ENCODE measurements at regions not wholly inside any gene's neighbourhood (a gene's known extent, or its start where the extent isn't known, plus 50 kb on each side); places are given as distances from the start of the nearest gene placed in this dataset.

DNA sequence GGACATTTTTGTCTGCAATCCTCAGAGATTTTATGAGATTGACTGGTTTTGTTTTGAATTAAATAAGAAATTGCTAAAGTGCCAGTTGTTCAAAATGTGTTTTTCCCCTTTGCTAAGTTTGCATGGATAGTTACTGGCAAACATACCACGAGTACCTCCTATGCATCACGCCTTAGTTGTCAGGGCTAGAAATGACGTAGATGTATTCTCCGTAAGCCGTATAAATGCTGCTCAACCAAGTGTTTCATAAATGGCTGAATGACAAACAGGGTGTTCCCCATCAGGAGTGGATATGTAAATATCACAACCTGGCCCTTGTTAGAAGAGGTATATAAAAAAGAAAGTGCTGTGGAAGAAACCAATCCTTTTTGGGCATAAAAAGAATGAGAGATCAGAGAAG, 341.1 kb upstream of the ZFP64 start:
- no peaks in the 10 kb centered on the region for H3K4me1 ChIP-seq (ENCODE audit: insufficient read depth, low read length)
- no peaks in the 10 kb centered on the region for H3K36me3 ChIP-seq (ENCODE audit: insufficient read depth, low read length)
- H3K4me3 ChIP-seq (ENCODE audit: low read length), result no peak overlapping the region
- H3K27me3 ChIP-seq (ENCODE audit: insufficient read depth, low read length), result no peaks in the 10 kb centered on the region
- no peak overlapping the region for H2AFZ ChIP-seq (ENCODE audit: low read depth, low read length)
- H3K9me3 ChIP-seq (ENCODE audit: low read length), result no peaks in the 10 kb centered on the region

DNA sequence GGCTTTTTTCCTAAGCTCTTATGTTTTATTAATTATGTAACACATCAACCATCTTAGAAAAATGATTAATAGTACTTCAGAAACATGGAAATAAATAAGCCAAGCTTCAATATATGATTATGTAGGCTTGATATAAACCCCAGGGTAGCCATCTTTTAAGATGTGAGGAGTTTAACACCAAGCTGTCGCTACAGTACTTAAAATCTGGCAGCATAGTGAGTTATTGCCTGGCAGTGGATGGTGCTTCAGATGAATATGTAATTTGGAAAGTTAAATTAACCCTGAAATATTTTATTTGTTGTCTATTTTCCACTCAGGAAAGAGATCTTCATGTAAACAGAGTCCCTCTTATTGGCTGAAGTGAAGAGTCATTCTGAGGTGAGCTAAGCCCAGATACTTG, 339.0 kb upstream of the ZFP64 start:
- Histone ChIP-seq H3K4me1 (ENCODE audit: insufficient read depth, low read length) (no peaks in the 10 kb centered on the region), H3K27me3 (ENCODE audit: insufficient read depth, low read length) (no peaks in the 10 kb centered on the region), H3K36me3 (ENCODE audit: insufficient read depth, low read length) (no peaks in the 10 kb centered on the region), H2AFZ (ENCODE audit: low read depth, low read length) (no peak overlapping the region), H3K4me3 (ENCODE audit: low read length) (no peak overlapping the region), H3K9me3 (ENCODE audit: low read length) (no peaks in the 10 kb centered on the region)

DNA sequence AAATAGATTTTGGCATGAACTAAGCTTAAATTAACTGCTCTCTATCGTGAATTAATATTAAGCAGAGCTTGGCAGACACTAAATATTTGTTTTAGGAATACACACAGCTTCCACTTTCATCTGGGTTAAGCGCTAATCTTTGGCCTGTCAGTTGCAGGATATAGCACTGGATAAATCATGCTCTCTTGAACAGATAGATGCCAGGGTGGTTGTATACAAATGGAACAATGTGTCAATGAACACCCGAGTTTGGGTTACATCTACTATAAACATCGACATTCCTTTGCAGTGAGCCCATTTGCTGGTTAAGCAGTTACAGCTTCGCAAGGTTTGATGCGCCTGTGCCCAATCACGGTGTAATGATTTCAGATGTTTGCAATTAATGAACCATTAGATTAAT, 338.2 kb upstream of the ZFP64 start:
- H3K4me1 ChIP-seq (ENCODE audit: insufficient read depth, low read length), result no peaks in the 10 kb centered on the region
- H3K4me3 ChIP-seq (ENCODE audit: low read length), result no peak overlapping the region
- no peak overlapping the region for H2AFZ ChIP-seq (ENCODE audit: low read depth, low read length)
- no peaks in the 10 kb centered on the region for H3K27me3 ChIP-seq (ENCODE audit: insufficient read depth, low read length)
- no peaks in the 10 kb centered on the region for H3K36me3 ChIP-seq (ENCODE audit: insufficient read depth, low read length)
- no peaks in the 10 kb centered on the region for H3K9me3 ChIP-seq (ENCODE audit: low read length)

DNA sequence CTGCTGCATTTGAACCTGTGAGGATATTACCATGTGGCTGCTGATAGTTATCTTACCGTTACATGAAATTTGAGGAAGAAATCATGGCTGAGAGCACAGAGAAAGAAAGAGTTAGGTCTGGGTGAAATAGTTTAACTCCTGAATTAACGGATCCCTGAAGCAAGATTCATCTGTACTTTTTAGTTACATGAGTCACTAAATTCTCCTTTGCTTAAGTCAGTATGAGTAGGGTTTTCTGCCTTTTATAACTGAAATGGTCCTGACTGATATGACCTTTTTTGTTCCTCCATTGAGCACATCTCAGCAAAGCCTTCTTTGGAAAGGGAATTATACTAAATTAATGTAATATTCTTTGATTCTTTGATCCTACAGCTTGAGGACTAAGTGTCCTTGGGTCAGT, 333.3 kb upstream of the ZFP64 start:
- Histone ChIP-seq H3K4me1 (ENCODE audit: insufficient read depth, low read length) (no peaks in the 10 kb centered on the region), H3K4me3 (ENCODE audit: low read length) (no peak overlapping the region), H3K9me3 (ENCODE audit: low read length) (peaks cover 3% of the 10 kb centered on the region), H2AFZ (ENCODE audit: low read depth, low read length) (no peak overlapping the region), H3K36me3 (ENCODE audit: insufficient read depth, low read length) (no peaks in the 10 kb centered on the region), H3K27me3 (ENCODE audit: insufficient read depth, low read length) (no peaks in the 10 kb centered on the region)

DNA sequence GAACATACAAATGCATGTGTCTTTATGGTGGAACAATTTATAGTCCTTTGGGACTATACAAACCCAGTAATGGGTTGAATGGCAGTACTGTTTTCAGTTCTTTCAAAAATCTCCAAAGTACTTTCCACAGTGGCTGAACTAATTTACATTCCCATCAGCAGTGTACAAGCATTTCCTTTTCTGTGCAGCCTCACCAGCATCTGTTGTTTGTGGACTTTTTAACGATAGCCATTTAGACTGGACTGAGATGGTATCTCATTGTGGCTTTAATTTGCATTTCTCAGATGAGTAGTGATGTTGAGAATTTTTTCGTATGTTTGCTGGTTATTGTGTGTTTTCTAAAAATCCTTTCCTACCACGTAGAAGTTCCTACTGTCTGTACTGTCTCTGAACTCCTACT, 327.2 kb upstream of the ZFP64 start:
- Histone ChIP-seq H3K4me1 (ENCODE audit: insufficient read depth, low read length) (no peaks in the 10 kb centered on the region), H3K9me3 (ENCODE audit: low read length) (peaks cover 3% of the 10 kb centered on the region), H2AFZ (ENCODE audit: low read depth, low read length) (no peak overlapping the region), H3K36me3 (ENCODE audit: insufficient read depth, low read length) (no peaks in the 10 kb centered on the region), H3K4me3 (ENCODE audit: low read length) (no peak overlapping the region), H3K27me3 (ENCODE audit: insufficient read depth, low read length) (no peaks in the 10 kb centered on the region)

DNA sequence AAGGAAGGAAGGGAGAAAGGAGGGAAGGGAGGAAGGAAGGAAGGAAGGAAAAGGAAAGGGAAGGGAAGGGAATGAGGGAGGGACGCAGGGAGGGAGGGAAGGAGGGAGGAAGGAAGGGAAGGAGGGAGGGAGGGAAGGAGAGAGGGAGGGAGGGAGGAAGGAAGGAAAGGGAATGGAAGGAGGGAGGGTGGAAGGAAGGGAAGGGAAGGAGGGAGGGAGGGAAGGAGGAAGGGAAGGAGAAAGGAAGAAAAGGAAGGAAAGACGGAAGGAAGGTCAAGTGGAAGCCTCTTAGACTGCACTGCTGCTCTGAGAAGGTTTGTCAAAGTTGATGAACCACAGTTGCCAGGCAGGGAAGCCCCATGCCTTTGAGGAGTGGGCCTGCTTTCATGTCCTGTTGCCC, 324.3 kb upstream of the ZFP64 start:
- Histone ChIP-seq H3K4me1 (ENCODE audit: insufficient read depth, low read length) (peaks cover 8% of the 10 kb centered on the region), H3K4me3 (ENCODE audit: low read length) (no peak overlapping the region), H2AFZ (ENCODE audit: low read depth, low read length) (no peak overlapping the region)

DNA sequence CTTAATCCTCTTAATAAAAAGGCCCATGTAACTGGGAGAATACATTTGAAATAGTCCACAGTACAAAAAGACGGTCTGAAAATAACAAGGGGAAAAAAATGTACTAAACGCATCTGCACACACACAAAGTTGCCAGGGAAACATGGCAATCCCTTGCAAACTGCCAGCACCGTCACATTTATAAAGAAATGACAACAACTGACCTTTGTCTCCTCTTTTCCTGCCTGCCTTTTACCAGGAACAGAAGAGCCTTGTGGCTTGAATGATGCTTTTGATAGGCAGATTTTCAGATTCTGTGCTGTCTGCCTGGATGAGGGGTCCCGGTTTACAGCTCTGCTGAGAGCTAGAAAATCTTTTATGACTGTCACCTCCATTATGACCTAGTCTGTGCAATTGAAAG, 308.6 kb upstream of the ZFP64 start:
- peaks cover 3% of the 10 kb centered on the region for H3K9me3 ChIP-seq (ENCODE audit: low read length)
- no peak overlapping the region for H3K4me3 ChIP-seq (ENCODE audit: low read length)
- peaks cover 27% of the 10 kb centered on the region for H3K4me1 ChIP-seq (ENCODE audit: insufficient read depth, low read length)
- H3K36me3 ChIP-seq (ENCODE audit: insufficient read depth, low read length), result no peaks in the 10 kb centered on the region
- no peaks in the 10 kb centered on the region for H3K27me3 ChIP-seq (ENCODE audit: insufficient read depth, low read length)
- H2AFZ ChIP-seq (ENCODE audit: low read depth, low read length), result no peak overlapping the region

More for the DNA sequence above, 324.3 kb upstream of the ZFP64 start:
- H3K9me3 ChIP-seq (ENCODE audit: low read length), result peaks cover 3% of the 10 kb centered on the region
- no peaks in the 10 kb centered on the region for H3K36me3 ChIP-seq (ENCODE audit: insufficient read depth, low read length)
- H3K27me3 ChIP-seq (ENCODE audit: insufficient read depth, low read length), result no peaks in the 10 kb centered on the region

DNA sequence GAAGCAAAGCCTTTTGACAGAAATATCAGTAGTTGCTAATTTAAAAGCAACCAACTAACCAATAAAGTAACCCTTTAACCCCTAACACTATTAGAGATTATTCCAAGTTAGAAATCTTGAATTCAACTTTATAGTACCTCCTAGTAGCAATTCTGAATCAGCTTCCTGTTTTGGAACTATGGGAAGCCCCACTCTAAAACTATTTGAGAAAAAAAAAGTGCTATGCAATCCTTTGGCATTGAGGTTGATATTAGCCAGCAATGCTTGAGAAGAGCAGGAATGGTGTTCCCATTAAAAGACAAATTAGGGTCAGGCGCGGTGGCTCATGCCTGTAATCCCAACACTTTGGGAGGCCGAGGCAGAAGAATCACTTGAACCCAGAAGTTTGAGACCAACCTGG, 306.2 kb upstream of the ZFP64 start:
- no peaks in the 10 kb centered on the region for H3K9me3 ChIP-seq (ENCODE audit: low read length)
- peaks cover 27% of the 10 kb centered on the region for H3K4me1 ChIP-seq (ENCODE audit: insufficient read depth, low read length)
- no peaks in the 10 kb centered on the region for H3K27me3 ChIP-seq (ENCODE audit: insufficient read depth, low read length)
- H3K4me3 ChIP-seq (ENCODE audit: low read length), result no peak overlapping the region
- no peak overlapping the region for H2AFZ ChIP-seq (ENCODE audit: low read depth, low read length)
- H3K36me3 ChIP-seq (ENCODE audit: insufficient read depth, low read length), result no peaks in the 10 kb centered on the region

DNA sequence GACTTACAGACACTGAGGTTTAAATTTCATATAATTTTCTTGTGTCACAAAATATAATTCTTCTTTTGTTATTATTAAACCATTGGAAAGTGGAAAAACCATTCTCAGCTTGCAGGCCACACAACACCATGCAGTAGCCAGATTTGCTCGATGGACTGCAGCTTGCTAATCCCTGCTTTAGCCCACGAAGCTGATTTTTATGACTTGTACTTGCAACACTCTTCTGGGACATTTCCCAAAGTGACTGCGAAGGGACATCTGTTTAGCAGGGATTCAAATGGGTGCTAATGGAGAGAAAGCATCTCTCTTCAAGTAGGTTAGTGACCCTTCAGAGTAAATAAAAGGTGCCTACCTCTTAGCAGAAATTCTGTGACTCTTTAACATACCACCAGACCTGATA, 304.6 kb upstream of the ZFP64 start:
- no peaks in the 10 kb centered on the region for H3K36me3 ChIP-seq (ENCODE audit: insufficient read depth, low read length)
- no peaks in the 10 kb centered on the region for H3K27me3 ChIP-seq (ENCODE audit: insufficient read depth, low read length)
- no peak overlapping the region for H2AFZ ChIP-seq (ENCODE audit: low read depth, low read length)
- H3K9me3 ChIP-seq (ENCODE audit: low read length), result no peaks in the 10 kb centered on the region
- peaks cover 27% of the 10 kb centered on the region for H3K4me1 ChIP-seq (ENCODE audit: insufficient read depth, low read length)
- no peak overlapping the region for H3K4me3 ChIP-seq (ENCODE audit: low read length)

DNA sequence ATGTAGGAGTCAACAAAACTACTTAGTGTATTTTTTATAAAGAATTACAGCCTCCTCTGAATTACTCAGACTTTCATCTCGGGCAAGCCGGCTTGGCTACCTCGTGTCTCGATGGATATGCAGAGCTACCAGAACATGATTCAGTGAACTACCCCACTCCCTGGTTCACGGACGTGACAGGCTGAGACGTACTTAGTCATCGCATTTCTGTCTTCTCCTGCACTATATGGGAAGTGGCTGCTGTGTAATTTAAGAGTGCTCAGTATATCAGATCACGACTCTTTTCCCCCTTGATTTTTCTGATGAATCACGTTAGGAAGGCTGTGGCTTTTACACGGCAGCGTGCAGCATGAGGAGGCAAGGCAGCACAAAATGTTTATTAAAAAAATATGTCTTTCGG, 302.7 kb upstream of the ZFP64 start:
- H3K27me3 ChIP-seq (ENCODE audit: insufficient read depth, low read length), result no peaks in the 10 kb centered on the region
- H3K4me1 ChIP-seq (ENCODE audit: insufficient read depth, low read length), result peaks cover 9% of the 10 kb centered on the region
- H3K9me3 ChIP-seq (ENCODE audit: low read length), result no peaks in the 10 kb centered on the region
- H3K36me3 ChIP-seq (ENCODE audit: insufficient read depth, low read length), result no peaks in the 10 kb centered on the region
- no peak overlapping the region for H3K4me3 ChIP-seq (ENCODE audit: low read length)
- H2AFZ ChIP-seq (ENCODE audit: low read depth, low read length), result no peak overlapping the region

DNA sequence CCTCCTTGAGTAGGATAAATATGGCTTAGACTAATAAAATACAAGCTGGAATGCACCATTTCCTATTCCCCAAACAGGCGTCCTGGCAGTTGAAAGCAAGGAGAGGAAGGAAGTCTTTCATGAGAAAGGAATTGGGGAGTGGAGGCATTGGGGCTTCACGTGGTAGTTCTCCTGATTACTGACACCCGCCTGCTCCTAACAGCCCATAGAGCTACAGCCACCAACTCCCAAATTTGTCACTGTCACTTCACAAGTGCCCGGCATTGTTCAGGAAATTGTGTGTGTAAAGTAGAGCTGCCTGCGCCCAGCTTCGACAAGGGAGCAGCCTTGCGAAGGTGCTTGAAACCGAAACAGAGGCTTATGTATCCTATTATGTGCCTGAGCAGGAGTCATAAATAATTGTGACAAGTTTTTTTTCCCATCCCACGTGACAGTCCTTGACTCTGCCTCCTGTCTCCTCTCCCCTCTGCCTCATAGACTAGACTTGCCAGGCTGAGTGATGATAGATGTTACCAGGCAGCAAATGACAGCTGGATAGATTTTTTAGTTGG, 301.7 kb upstream of the ZFP64 start:
- no peak overlapping the region for H3K4me3 ChIP-seq (ENCODE audit: low read length)
- no peaks in the 10 kb centered on the region for H3K36me3 ChIP-seq (ENCODE audit: insufficient read depth, low read length)
- H2AFZ ChIP-seq (ENCODE audit: low read depth, low read length), result no peak overlapping the region
- H3K4me1 ChIP-seq (ENCODE audit: insufficient read depth, low read length), result peaks cover under 1% of the 10 kb centered on the region
- no peaks in the 10 kb centered on the region for H3K9me3 ChIP-seq (ENCODE audit: low read length)
- no peaks in the 10 kb centered on the region for H3K27me3 ChIP-seq (ENCODE audit: insufficient read depth, low read length)

DNA sequence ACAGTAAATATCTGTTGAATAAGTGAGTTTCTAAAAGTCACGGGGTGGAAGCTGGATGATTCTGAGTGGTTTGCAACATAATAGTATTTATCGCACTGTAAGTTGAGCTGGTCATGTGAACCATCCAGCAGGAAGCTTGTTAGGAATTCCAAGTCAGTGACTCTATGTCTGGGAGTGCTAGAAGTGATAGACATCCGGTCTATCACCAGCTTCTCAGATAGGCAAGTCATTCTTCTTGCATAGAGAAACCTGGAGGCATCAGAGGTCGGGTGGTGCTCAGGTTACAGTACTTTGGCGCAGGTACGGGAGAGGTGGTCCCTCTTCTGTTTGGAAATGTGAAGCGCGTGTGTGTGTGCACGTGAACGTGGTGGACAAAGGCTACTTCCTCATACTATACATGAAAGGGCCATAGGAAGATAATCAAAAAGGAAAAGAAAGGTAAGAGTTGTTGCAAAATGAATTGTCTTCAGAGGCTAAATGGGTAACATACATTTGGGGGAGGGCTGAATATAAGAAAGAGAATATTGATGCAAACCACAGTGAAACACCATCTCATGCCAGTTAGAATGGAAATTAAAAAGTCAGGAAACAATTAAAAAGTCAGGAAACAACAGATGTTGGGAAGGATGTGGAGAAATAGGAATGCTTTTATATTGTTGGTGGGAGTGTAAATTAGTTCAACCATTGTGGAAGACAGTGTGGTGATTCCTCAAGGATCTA, 299.3 kb upstream of the ZFP64 start:
- Histone ChIP-seq H3K9me3 (ENCODE audit: low read length) (no peaks in the 10 kb centered on the region), H2AFZ (ENCODE audit: low read depth, low read length) (no peak overlapping the region), H3K4me1 (ENCODE audit: insufficient read depth, low read length) (no peaks in the 10 kb centered on the region), H3K4me3 (ENCODE audit: low read length) (no peak overlapping the region), H3K27me3 (ENCODE audit: insufficient read depth, low read length) (no peaks in the 10 kb centered on the region), H3K36me3 (ENCODE audit: insufficient read depth, low read length) (no peaks in the 10 kb centered on the region)

DNA sequence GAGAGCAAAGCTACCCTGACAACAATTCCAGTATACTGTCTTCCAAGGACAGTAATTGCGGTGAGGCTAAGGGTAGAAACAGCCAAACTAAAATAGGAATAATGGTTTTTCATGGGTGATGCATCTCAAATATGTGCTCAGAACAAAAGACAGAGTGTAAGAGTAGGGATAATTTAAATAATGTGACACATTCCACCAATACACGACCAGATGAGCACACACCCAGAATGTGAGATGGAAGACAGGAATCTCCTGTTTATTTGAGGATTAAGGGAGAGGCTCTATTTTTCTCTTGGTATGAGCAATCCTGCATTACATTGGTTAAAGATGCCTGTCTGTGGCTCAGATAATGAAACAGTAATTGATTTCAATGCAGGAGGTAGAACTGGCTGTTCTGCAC, 292.9 kb upstream of the ZFP64 start:
- H2AFZ ChIP-seq (ENCODE audit: low read depth, low read length), result no peak overlapping the region
- H3K36me3 ChIP-seq (ENCODE audit: insufficient read depth, low read length), result no peaks in the 10 kb centered on the region
- H3K4me1 ChIP-seq (ENCODE audit: insufficient read depth, low read length), result peaks cover 5% of the 10 kb centered on the region
- H3K27me3 ChIP-seq (ENCODE audit: insufficient read depth, low read length), result no peaks in the 10 kb centered on the region
- no peaks in the 10 kb centered on the region for H3K9me3 ChIP-seq (ENCODE audit: low read length)
- no peak overlapping the region for H3K4me3 ChIP-seq (ENCODE audit: low read length)

DNA sequence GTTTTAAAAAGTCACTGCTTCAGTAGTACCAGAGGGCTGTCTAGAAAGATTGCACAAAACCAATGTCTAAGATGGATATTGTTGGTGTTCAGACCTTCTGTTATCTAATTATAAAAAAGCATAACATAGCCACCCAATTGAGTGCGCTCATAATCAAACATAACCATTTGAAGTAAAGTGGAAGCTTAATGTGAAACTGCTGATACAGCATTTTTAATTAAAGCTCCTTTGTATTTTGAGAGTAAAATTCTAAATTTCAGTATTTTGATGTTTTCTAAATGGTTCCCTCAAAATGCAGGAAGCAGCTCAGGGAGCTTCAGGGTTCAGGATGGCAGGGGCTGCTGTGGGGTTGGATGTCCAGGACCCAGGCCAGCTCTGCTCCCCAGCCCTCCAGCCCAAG, 291.8 kb upstream of the ZFP64 start:
- Histone ChIP-seq H3K36me3 (ENCODE audit: insufficient read depth, low read length) (no peaks in the 10 kb centered on the region), H3K4me3 (ENCODE audit: low read length) (no peak overlapping the region), H3K9me3 (ENCODE audit: low read length) (no peaks in the 10 kb centered on the region), H3K4me1 (ENCODE audit: insufficient read depth, low read length) (peaks cover 5% of the 10 kb centered on the region), H2AFZ (ENCODE audit: low read depth, low read length) (no peak overlapping the region), H3K27me3 (ENCODE audit: insufficient read depth, low read length) (no peaks in the 10 kb centered on the region)
